HCEC 1CT (cell line): ENCODE measurements at regions not wholly inside any gene's neighbourhood (a gene's known extent, or its start where the extent isn't known, plus 50 kb on each side); places are given as distances from the start of the nearest gene placed in this dataset.

Source experiments
- DNase-seq: peaks from one replicate; pipeline ENCODE4 v3.0.0-alpha.2; 2017

- no peak for DNase-seq
Observed at GRCh38 chr2:34907812-34908211, 1308.7 kb upstream of the FAM98A start.

GRCh38 chr2:34901739-34902138 lies 1302.6 kb upstream of the FAM98A start:
- no peak for DNase-seq

GRCh38 chr2:34899079-34899478 lies 1300.0 kb upstream of the FAM98A start:
- no peak for DNase-seq

GRCh38 chr2:34892766-34893165 lies 1293.7 kb upstream of the FAM98A start:
- no peak for DNase-seq

GRCh38 chr2:34892256-34892655 lies 1293.2 kb upstream of the FAM98A start:
- no peak for DNase-seq

GRCh38 chr2:34875091-34875745 lies 1276.1 kb upstream of the FAM98A start:
- no peak for DNase-seq

- no peak for DNase-seq
Observed at GRCh38 chr2:34853646-34854045, 1254.5 kb upstream of the FAM98A start.

GRCh38 chr2:34851804-34852203 lies 1252.7 kb upstream of the FAM98A start:
- no peak for DNase-seq

- no peak for DNase-seq
Observed at GRCh38 chr2:34849827-34850226, 1250.7 kb upstream of the FAM98A start.

- DNase-seq: no peak
Observed at GRCh38 chr2:34848691-34849090, 1249.6 kb upstream of the FAM98A start.

- no peak for DNase-seq
Observed at GRCh38 chr2:34848132-34848531, 1249.0 kb upstream of the FAM98A start.

GRCh38 chr2:34844629-34845028 lies 1245.5 kb upstream of the FAM98A start:
- DNase-seq: no peak

- no peak for DNase-seq
Observed at GRCh38 chr2:34838408-34838807, 1239.3 kb upstream of the FAM98A start.

GRCh38 chr2:34836361-34836760 lies 1237.3 kb upstream of the FAM98A start:
- no peak for DNase-seq

GRCh38 chr2:34831096-34831495 lies 1232.0 kb upstream of the FAM98A start:
- no peak for DNase-seq

- DNase-seq: no peak
Observed at GRCh38 chr2:34828481-34828880, 1229.4 kb upstream of the FAM98A start.

GRCh38 chr2:34827398-34827797 lies 1228.3 kb upstream of the FAM98A start:
- no peak for DNase-seq

- no peak for DNase-seq
Observed at GRCh38 chr2:34825686-34826085, 1226.6 kb upstream of the FAM98A start.

GRCh38 chr2:34822616-34823015 lies 1223.5 kb upstream of the FAM98A start:
- DNase-seq: no peak

GRCh38 chr2:34815052-34815741 lies 1216.1 kb upstream of the FAM98A start:
- no peak for DNase-seq

GRCh38 chr2:34810456-34810855 lies 1211.4 kb upstream of the FAM98A start:
- DNase-seq: no peak

- no peak for DNase-seq
Observed at GRCh38 chr2:34808426-34808825, 1209.3 kb upstream of the FAM98A start.

- no peak for DNase-seq
Observed at GRCh38 chr2:34806891-34807290, 1207.8 kb upstream of the FAM98A start.

- DNase-seq: no peak
Observed at GRCh38 chr2:34806396-34806795, 1207.3 kb upstream of the FAM98A start.

- no peak for DNase-seq
Observed at GRCh38 chr2:34799556-34799955, 1200.5 kb upstream of the FAM98A start.
